GM18519 (cell line): ENCODE measurements at regions not wholly inside any gene's neighbourhood (a gene's known extent, or its start where the extent isn't known, plus 50 kb on each side); places are given as distances from the start of the nearest gene placed in this dataset.

Source experiments
- ATAC-seq: cut with Tn5 transposase; IDR thresholded peaks from one replicate; pipeline ENCODE4 v1.9.1; 2021; ENCODE audit warnings: mild to moderate bottlenecking, moderate library complexity; ENCODE audit not compliant: unreplicated experiment, low FRiP score

GRCh38 chr3:187618722-187619121 lies 51.5 kb downstream of the SST start:
- no peak for ATAC-seq

- no peak for ATAC-seq
These were observed 53.0 kb downstream of the SST start for GRCh38 chr3:187617213-187617612.

- ATAC-seq: peak; percentile 80
These were observed 53.8 kb downstream of the SST start for GRCh38 chr3:187616307-187616972.

- ATAC-seq: no peak
These were observed 54.6 kb downstream of the SST start for GRCh38 chr3:187615630-187616029.

GRCh38 chr3:187612656-187613055 lies 57.5 kb downstream of the SST start:
- no peak for ATAC-seq

GRCh38 chr3:187610981-187611511 lies 59.1 kb downstream of the SST start:
- no peak for ATAC-seq

GRCh38 chr3:187594272-187594671 lies 75.9 kb downstream of the SST start:
- ATAC-seq: no peak

- no peak for ATAC-seq
These were observed 76.7 kb downstream of the SST start for GRCh38 chr3:187593451-187593850.

- no peak for ATAC-seq
These were observed 79.2 kb downstream of the SST start for GRCh38 chr3:187590861-187591576.

- no peak for ATAC-seq
These were observed 83.1 kb downstream of the SST start for GRCh38 chr3:187587076-187587475.

GRCh38 chr3:187586226-187586625 lies 84.0 kb downstream of the SST start:
- no peak for ATAC-seq

GRCh38 chr3:187572441-187572840 lies 97.8 kb downstream of the SST start:
- ATAC-seq: no peak

- no peak for ATAC-seq
These were observed 98.5 kb downstream of the SST start for GRCh38 chr3:187571701-187572100.

GRCh38 chr3:187570776-187571175 lies 99.4 kb downstream of the SST start:
- ATAC-seq: no peak

- no peak for ATAC-seq
These were observed 102.0 kb downstream of the SST start for GRCh38 chr3:187568171-187568570.

GRCh38 chr3:187567661-187568121 lies 102.5 kb downstream of the SST start:
- no peak for ATAC-seq

GRCh38 chr3:187567021-187567420 lies 103.2 kb downstream of the SST start:
- no peak for ATAC-seq

- ATAC-seq: no peak
These were observed 104.5 kb downstream of the SST start for GRCh38 chr3:187565701-187566100.

GRCh38 chr3:187558990-187559389 lies 111.2 kb downstream of the SST start:
- no peak for ATAC-seq

- no peak for ATAC-seq
These were observed 118.8 kb downstream of the SST start for GRCh38 chr3:187551416-187551815.

GRCh38 chr3:187550446-187550845 lies 119.7 kb downstream of the SST start:
- no peak for ATAC-seq

GRCh38 chr3:187545366-187545765 lies 124.8 kb downstream of the SST start:
- ATAC-seq: no peak
